ENCODE measurements at regions not wholly inside any gene's neighbourhood (a gene's known extent, or its start where the extent isn't known, plus 50 kb on each side); places are given as distances from the start of the nearest gene placed in this dataset.

DNA sequence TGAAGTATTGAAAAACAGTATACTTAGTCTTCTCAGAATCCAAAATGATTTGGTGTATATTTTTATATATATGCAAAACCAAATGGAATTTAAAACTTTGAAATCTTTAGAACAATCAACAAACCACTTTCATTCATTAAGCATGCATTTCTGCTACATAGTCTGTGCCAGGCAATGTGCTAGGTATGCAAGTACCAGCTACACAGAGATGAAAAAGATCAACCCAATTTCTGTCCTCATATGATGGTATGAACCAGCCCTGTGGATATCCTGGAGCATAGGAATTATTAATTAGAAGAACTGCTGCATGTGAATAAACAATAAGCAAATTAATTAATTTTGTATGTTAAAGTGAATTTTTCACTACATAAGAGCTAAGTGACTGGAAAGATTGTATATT is 51.2 kb upstream of the RTN4 start:
- DNase-seq = no peak

DNA sequence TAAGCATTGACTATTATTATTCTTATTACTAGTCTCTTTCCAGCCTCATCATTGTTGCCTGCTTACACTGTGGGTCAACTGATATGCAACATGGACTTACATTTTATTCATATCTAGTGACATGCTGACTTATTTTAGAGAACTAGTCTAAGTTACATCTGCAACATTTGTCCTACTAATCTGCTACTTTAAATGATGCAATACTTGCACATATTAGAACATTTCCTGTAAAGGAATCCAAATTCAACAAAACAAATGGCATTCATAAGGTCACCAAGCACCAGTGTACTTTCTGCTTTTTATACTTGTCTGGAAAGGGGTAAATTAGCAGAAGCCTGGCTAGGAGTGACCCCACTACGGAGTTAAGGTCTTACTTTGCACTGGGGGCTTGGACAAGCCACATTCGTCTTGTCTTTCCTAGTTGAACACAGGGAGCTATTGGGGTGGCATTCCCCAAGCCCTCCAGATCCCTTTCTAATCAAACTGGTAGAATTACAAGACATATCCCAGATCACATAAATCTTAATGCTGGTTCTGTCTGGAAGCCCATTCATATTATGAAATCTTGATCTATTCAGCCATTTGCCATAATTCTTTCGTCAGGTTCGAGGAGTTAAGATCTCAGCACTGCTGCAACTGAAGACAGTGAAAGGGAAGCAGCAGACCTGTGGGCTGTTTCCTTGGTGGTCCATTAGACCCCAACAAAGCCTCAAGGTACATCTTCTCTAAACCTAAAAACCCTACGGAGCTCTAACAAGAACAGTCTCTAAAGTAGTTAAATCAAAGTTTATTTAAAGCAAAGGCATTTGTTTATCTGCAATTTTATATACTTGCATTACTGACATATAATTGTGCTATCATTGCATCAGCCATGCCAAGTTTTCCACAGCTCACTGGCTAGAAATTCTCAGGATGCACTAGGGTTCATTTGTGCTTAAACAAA is 49.9 kb upstream of the RTN4 start:
- no peak for DNase-seq
